HEK293T (cell line): ENCODE measurements at regions not wholly inside any gene's neighbourhood (a gene's known extent, or its start where the extent isn't known, plus 50 kb on each side); places are given as distances from the start of the nearest gene placed in this dataset.

ENCODE experiments used
- ARNT ChIP-seq: fragments of 450-650 bp; IDR thresholded peaks from 2 replicates; pipeline ENCODE4 v1.6.1; 2017; ENCODE audit warnings: mild to moderate bottlenecking
- BHLHE40 ChIP-seq: fragments of 450-650 bp; IDR thresholded peaks from 2 replicates; pipeline ENCODE4 v1.6.1; 2016; ENCODE audit warnings: mild to moderate bottlenecking, moderate library complexity, borderline replicate concordance
- CTBP1 ChIP-seq: fragments of 450-650 bp; IDR thresholded peaks from 2 replicates; pipeline ENCODE4 v1.6.1; 2016; ENCODE audit warnings: borderline replicate concordance
- ELF4 ChIP-seq: fragments of 450-650 bp; IDR thresholded peaks from 2 replicates; pipeline ENCODE4 v1.6.1; 2017; ENCODE audit warnings: antibody characterized with exemption
- FOXA1 ChIP-seq: fragments of 450-650 bp; IDR thresholded peaks from 2 replicates; pipeline ENCODE4 v1.6.1; 2016; ENCODE audit warnings: mild to moderate bottlenecking
- FOXM1 ChIP-seq: fragments of 450-650 bp; IDR thresholded peaks from 2 replicates; pipeline ENCODE4 v1.6.1; 2017; ENCODE audit warnings: mild to moderate bottlenecking, borderline replicate concordance
- HDGF ChIP-seq: fragments of 450-650 bp; IDR thresholded peaks from 2 replicates; pipeline ENCODE4 v1.6.1; 2017; ENCODE audit warnings: antibody characterized with exemption, borderline replicate concordance
- L3MBTL2 ChIP-seq: fragments of 450-650 bp; conservative IDR thresholded peaks from 2 replicates; pipeline ENCODE4 v1.6.1; 2016; ENCODE audit warnings: mild to moderate bottlenecking
- LEF1 ChIP-seq: fragments of 450-650 bp; IDR thresholded peaks from 2 replicates; pipeline ENCODE4 v1.6.1; 2017; ENCODE audit warnings: mild to moderate bottlenecking, borderline replicate concordance
- NFRKB ChIP-seq: fragments of 450-650 bp; IDR thresholded peaks from 2 replicates; pipeline ENCODE4 v1.6.1; 2016; ENCODE audit warnings: mild to moderate bottlenecking, moderate library complexity
- SP1 ChIP-seq: fragments of 450-650 bp; IDR thresholded peaks from 2 replicates; pipeline ENCODE4 v1.6.1; 2017
- SUZ12 ChIP-seq: fragments of 450-650 bp; IDR thresholded peaks from 2 replicates; pipeline ENCODE4 v1.6.1; 2016; ENCODE audit warnings: mild to moderate bottlenecking
- TARDBP ChIP-seq: fragments of 450-650 bp; IDR thresholded peaks from 2 replicates; pipeline ENCODE4 v1.6.1; 2016
- ZNF384 ChIP-seq: fragments of 450-650 bp; IDR thresholded peaks from 2 replicates; pipeline ENCODE4 v1.6.1; 2016

DNA sequence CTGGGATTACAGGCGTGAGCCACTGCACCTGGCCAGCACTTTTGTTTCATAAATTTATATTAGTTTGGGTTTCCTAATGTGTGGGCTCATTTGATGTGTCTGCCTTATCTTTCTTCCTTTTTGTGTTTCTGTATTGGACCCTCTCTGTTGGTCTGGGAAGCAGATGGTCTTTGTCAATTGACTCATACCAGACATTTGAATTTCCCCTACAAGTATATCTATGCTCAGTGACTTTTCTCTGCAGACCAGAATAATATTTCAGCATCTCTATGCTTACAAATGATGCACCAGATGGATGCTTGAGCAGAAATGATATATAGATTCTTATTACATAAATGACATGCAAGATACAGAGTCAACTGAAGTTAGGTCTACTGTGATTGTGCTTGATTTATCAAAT, 329.9 kb upstream of the SLCO3A1 start:
- no peak for TF ChIP-seq BHLHE40
- TF ChIP-seq CTBP1: no peak
- TF ChIP-seq LEF1: no peak
- TF ChIP-seq SUZ12: no peak
- TF ChIP-seq NFRKB: no peak
- no peak for TF ChIP-seq FOXA1
- no peak for TF ChIP-seq FOXM1
- no peak for TF ChIP-seq SP1
- TF ChIP-seq ZNF384: no peak
- no peak for TF ChIP-seq ELF4
- TF ChIP-seq HDGF: no peak
- no peak for TF ChIP-seq L3MBTL2
- no peak for TF ChIP-seq TARDBP
- no peak for TF ChIP-seq ARNT
